GM21381 (cell line): ENCODE measurements at regions not wholly inside any gene's neighbourhood (a gene's known extent, or its start where the extent isn't known, plus 50 kb on each side); places are given as distances from the start of the nearest gene placed in this dataset.
"Not testable (repeated sequence)": the region's sequence is repeated elsewhere in the genome, so short reads cannot be mapped to it uniquely, and the experiment has no call there.

Experiments
- ATAC-seq: cut with Tn5 transposase; IDR thresholded peaks from one replicate; pipeline ENCODE4 v1.9.1; 2021; ENCODE audit warnings: mild to moderate bottlenecking, moderate library complexity; ENCODE audit not compliant: unreplicated experiment

DNA sequence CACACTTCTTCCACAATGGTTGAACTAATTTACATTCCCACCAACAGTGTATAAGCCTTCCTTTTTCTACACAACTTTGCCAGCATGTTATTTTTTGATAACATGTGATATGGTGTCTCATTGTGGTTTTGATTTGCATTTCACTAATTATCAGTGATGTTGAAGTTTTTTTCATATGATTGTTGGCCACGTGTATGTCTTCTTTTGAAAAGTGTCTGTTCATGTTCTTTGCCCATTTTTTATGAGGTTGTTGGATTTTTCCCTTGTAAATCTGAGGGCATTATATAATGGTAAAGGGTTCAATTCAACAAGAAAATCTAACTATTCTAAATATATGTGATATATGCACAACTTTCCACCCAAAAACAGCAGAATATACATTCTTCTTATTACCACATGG is 153.4 kb upstream of the POGK start:
- not testable (repeated sequence) for ATAC-seq

DNA sequence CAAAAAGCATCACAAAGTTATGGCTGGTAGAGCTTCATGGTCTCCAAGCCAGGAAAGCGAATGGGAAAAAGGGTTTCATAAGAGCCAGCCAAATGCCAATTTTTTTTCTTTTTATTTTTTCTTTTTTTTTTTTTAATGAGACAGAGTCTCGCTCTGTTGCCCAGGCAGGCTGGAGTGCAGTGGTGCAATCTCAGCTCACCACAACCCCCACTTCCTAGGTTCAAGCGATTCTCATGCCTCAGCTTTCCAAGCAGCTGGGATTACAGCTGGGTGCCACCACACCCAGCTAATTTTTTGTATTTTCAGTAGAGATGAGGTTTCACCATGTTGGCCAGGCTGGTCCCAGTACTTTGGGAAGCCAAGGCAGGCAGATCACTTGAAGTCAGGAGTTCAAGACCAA is 148.7 kb upstream of the POGK start:
- ATAC-seq: not testable (repeated sequence)

DNA sequence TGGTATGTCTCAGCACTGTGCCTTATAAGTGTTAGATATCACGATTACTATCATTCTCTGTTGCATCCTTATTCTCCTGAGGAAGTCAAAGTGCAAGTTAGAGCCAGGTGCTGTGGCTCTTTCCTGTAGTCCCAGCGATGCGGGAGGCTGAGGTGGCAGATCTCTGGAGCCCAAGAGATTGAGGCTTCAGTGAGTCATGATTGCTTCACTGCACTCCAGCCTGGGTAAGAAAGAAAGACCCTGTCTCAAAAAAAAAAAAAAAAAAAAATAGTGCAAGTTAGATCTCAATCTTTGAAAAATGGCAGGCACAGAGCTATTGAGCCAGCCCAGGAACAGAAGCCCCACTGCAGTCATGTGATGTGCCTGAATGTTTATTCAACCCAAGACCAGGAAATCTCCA is 147.8 kb upstream of the POGK start:
- ATAC-seq: no peak

DNA sequence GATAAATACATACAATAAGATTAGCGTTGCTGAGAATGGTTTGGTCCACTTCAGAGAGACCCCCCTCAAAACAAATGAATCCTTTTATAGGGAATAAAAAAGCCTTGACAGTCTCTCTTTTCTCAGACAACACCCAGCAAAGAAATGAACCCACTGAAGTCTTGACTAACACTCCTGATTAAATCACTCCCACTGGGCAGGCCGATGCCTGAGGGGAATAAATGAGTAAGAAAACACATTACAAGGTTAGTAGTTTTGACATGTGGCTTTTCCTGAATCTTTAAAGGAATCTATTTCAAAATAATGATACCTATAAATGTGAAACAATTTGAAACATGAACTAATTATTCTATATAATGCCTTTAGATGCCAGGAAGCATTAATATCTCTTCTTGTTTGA is 146.9 kb upstream of the POGK start:
- ATAC-seq: no peak

DNA sequence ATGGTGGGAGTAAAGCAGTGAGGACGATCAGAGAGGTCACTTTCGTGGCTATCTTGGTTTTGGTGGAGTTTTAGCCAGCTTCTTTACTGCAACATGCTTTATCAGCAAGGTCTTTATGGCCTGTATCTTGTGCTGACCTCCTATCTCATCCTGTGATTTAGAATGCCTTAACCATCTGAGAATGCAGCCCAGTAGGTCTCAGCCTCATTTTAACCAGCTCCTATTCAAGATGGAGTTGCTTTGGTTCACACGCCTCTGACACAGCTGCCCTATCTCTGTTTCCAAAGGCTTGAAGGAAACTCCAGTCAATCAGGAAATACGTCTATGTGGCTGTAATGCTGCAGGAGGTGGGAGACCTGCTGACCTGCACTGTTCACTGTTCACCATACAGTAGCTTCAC is 146.1 kb upstream of the POGK start:
- ATAC-seq: no peak

DNA sequence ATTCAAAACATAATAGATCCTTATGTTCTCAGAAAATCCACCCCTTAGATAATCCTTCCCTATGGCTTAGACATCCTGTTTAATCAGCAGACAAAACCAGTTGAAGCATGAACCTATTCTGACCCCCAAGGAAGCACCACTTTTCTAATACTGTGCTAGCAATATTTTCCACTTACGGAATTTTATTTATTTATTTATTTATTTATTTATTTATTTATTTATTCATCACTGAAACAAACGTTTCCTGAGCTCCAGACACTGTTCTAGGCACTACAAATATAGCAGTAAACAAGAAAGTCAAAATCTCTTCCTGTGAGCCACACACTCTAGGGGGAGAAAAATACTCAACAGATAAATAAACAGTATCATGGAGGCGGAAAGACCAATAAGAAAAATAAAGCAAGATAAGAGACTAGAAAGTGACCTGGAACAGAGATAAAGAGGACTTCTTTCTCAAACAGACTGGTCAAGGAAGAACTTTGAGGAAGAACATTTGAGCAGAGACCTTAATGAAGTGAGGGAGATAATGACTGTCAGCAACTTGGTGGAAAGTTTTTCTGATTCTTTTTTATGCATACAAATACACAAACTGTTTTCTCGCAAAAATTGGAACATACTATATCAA is 145.5 kb upstream of the POGK start:
- ATAC-seq: no peak

DNA sequence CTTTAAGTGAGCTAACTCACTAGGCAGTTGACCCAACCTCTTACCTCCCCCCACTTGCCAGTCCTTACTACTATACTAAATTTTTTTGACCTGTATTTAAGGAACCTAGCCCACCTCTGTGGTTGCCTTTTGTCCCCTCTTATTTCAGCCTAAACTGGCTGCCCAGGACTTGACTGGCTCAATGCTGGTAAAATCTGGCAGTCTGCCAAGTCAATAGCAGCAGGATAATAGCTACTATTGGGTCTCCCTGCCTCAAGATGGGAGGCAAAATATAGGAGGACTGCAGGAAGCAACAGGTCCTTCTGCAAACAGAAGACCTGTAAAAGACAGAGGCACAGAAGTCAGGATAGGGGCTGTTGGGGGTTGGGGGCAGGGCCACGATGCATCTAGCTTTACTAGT is 144.2 kb upstream of the POGK start:
- ATAC-seq: no peak

DNA sequence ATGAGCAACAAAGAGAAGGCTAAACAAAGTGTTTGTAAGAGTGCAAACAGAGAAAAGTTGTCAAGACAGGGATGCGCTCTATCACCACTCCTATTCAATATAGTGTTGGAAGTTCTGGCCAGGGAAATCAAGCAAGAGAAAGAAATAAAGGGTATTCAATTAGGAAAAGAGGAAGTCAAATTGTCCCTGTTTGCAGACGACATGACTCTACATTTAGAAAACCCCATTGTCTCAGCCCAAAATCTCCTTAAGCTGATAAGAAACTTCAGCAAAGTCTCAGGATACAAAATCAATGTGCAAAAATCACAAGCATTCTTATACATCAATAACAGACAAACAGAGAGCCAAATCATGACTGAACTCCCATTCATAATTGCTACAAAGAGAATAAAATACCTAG is 143.4 kb upstream of the POGK start:
- ATAC-seq: not testable (repeated sequence)

DNA sequence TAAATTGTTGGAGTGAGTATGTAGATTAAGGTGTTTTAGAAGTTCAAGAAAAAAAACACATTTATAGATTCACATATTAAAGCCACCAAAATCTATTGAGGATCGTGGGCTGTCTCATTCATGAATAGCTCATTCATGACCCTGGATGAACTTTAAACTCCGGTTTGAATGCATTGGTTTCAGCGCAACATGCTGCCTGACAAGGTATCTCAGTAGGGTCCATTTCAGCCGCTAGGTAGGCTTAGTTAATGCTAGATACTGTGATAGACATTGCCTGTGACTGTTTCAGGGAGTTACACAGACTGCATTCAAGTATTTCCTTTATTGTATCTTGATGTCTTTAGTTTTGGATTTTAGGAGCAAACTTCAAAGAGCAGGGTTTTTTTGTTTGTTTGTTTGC is 140.5 kb upstream of the POGK start:
- ATAC-seq: no peak

DNA sequence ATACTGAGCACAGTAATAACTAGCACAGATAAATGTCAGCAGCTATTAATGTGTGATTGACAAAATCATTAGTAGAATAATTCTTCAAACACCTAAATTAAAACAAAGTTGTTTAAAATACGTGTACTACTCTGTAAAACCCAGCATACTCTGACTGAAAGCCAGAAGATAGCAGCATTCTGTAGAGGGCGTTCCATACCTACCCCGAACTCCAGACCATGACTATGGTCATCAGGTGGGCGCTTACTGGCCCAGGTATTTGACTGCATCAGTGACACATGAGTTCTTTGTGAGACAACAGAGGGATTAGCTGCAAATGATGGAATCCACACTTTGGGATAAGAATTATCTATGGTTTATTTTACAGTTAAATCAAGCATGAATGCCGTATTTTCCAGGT is 139.7 kb upstream of the POGK start:
- no peak for ATAC-seq

DNA sequence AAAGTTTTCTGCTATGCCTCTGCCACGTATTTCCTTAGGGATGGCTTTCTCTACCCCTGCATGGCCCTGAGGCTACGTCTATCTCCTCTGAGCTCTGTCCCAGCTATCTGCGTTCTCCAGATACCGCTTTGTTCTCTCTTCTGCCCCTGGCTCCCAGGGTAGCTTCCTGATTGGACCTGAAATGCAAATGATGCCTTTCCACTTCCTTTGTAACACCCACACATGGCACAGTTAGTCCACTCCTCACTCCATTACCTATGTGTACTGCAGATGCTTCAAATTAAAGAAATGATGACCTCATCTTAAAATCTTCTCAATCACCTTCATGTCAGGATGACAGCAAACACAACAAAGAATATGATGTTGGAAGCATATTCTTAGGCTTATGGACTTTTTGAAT is 138.6 kb upstream of the POGK start:
- no peak for ATAC-seq

DNA sequence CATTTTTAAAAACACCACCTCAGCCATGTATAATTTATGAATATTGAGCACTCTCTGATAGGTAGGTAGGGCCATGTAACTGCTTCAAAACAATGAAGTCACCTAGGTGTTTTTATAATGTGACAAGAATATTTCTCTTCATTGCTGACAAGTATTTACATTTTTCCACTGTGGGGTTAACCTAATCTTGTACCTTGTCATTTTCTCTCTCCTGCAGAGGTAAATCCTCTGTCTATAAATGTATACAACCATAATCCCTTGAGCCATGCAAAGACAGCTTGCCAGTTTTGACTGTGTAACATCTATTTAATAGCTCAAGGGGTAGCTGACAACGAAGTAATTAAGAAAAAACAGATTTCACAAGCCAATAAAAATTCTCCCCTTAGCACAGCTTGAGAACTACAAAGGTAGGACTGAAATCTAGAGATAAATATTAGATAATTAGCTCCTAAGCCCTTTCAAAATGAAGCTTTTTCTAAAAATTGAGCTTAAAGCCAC is 137.6 kb upstream of the POGK start:
- no peak for ATAC-seq

DNA sequence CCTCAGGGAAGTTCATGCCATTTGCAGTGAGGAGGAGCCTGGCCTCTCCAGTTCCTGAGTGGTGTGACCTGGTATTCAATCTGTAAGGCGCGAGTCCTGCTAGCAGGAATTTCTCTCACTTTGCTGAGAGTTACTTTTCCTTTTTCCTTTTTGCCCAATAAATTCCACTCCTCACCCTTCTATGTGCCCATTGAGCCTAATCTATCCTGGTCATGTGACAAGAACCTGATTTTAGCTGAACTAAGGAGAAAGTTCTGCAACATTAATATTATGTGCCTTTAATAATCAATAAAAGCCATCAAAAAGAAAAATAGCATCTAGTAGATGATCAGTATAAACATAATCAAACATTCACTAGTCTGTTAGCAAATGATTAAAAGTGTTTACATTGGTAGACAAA is 136.1 kb upstream of the POGK start:
- ATAC-seq: no peak

DNA sequence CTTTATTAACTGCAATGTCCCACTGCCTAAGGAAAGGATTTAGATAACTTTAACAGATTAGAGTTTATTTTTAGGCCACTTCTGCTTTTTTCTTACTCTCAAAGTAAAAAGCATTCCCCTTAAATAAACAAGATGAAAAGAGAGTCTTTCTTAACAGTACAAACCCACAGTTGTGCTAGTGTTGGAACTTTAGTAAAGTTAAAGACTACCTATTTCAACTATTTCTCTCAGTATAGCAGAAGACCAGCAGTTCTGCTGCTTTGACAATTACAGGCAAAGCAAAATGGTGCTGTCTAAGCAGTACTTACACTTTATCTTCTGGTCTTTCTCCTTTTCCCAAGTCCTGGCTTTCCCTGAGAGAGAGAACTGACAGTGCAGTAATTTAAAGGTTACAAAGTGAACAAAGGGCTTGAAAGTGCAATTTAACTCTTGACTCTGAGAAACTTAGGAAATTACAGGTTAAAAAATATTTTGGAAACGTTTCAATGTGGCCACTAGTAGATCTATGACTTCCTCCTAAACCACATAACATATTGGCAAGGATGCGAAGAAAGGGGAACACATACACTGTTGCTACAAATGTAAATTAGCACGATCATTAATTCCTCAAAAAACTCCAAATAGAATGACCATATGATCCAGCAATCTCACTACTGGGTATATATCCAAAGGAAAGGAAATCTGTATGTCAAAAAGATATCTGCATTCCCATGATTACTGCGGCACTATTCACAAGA is 135.4 kb upstream of the POGK start:
- ATAC-seq: no peak

DNA sequence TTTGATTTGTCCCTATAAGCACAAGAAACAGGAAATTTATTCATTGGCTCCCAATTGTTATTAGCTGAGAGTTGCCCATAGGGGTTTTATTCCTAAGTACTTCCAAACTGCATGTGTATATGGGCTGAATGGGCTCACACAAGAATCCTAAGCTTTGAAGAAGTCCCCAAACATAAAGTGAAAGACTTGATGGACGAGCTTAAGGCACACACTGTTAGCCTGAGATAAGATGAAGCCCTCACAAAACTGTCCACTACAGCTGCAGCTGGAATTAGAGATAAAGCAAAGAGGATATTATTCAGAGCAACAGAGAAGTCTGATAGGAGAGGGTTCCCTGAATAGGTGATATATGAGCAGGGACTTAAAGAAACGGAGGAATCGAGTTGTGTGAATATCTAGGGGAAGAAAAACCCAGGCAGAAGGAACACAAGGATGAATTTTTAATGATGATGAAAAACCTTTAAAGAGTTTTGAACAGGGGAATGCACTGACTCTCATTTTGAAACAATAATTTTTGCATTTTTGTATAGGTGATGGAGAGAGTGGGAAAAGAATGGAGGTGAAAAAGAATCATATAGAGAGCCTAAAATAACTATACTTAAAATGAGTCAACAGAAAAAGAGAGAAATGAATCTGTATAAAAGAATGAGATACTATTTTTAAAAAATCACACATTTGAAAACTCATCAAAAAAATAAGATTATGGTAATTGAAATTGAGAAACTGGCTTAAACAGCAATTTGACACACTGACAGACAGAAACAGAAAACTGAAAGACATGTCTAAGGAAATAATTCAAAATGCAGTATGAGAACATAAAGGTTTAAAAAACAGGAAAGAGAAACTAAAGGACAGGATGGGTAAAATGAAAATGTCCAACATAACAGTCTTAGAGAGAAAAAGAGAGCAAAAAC is 133.6 kb upstream of the POGK start:
- no peak for ATAC-seq

DNA sequence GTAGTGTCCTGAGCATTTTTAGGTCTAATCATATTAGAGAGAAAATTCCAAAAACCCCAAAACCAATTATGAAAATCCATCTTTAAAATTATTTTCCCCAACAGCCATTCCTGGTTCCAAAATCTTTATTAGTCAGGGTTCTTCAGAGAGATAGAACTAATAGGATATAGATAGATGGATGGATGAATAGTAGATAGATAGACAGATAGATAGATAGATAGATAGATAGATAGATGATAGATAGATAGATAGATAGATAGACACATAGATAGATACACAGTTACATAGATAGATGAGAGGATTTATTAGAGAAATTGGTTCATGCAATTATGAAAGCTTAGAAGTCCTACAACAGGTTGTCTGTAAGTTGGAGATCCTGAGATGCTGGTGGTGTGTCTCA is 122.7 kb upstream of the POGK start:
- ATAC-seq: no peak

DNA sequence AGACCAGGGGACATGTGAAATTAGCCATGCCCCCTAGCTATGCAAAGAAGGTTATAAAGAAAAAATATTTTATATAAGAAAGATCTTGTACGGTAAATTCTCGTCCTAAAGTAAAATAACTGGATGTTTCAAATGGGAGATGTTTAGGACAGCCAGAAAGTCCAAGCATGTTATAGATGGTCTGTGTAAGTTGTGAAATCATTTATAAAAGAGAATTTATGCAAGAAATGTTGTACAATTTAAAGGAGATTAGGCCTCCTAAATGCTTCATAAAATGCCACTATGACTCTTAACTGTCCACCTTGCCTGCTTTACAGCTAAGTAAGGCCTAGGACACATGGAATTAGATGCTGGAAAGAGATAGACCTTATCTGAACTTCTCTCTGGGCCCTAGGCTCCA is 118.1 kb upstream of the POGK start:
- ATAC-seq: no peak

DNA sequence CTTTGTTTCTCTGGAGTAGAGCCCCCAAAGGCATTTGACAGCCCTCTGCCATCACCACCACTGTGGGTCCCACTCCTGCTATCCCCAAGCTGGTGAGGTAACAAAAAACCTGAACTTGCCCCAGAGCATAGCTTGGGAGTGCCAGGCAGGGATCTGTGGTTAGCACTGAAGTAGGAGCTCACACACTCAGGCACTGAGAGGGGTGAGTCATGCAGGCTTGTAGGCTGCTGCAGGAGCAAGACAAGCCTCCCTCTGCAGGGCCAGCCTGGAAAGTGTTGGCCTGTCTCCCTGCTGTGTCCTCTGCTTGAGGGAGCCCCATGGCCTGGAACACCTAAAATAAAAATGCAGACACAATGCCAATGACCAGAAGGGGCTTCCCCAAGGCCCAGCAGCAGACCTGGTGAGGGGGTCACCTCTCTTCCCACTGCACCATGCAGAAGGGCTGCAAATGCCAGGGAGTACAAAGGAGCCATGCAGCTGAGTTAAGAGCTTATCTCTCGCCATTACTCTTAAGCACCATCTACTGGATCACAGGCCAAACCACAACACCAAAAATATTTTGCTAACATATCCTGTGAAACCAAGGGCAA is 108.9 kb upstream of the POGK start:
- no peak for ATAC-seq

DNA sequence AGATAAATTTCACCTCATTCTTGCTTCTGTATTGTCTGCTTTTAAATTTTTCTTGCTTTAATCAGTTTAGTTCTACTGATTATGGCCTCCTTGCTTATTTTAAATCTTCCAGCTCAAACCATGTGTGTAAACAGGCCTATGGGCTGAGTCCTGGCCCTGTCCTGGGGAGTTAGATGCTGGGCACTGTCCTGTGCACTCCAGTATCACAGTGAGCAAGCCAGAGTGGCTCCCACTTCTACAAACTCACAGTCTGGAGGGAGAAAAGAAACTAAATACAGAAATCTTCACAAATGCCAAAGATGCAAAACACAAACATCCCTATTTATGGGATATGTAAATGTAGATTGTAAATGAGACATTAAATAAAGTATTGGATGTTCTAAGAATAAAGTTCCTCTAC is 101.1 kb upstream of the POGK start:
- ATAC-seq: no peak

DNA sequence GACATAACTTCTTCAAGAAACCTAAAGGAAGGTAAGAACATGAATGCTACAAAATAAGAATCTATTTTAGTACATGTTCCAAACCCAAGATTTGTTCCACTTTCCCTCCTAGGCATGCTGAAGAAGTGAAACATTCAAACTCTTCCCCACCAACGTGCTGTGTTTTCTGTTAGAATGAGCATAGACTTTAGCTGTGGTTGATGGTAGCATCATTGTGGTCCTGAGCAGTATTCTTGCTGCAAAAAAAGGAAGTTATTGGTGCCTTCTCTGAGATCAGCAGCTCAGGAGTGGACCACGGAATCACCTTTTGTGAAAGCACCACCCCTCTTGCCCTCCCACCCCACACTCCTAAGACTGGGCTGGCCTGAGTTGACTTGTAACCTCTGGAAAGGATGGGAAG is 100.4 kb upstream of the POGK start:
- no peak for ATAC-seq

DNA sequence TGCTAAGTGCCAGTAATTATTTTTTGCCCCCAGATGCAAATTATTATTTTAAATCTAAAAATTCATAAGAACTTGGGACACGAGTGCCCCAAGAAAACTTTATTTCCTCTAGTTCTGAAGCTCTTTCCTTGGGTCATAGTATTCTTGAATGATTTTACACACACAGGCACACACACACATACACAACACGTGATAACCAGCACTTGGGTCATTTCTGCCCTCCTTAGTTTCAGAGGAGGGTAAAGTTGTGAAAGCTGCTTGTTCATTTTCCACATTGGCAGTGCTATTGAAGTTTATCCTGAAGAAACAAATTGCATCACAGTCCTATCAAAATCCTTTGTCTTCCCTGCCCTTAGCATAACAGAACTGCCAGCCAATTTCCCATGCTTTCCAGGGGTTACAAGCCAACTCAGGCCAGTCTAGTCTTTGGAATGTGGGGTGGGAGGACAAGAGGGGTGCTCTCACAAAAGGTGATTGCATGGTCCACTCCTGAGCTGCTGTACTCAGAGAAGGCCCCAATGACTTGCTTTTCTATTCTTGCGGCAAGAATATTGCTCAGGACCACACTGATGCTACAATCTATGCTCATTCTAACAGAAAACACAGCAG is 98.5 kb upstream of the POGK start:
- no peak for ATAC-seq
